Caco-2 (cell line): ENCODE measurements at regions not wholly inside any gene's neighbourhood (a gene's known extent, or its start where the extent isn't known, plus 50 kb on each side); places are given as distances from the start of the nearest gene placed in this dataset.

Experiments used
- BruUV-seq: library from RNA; stranded (reverse); fragments of 400-500 nt; replicated peaks from 2 replicates; lab custom pipeline; 2021; lab: Mats Ljungman, UMichigan
- CTCF ChIA-PET: fragments of 300-600 bp; sonication (Branson Sonifier 250); formaldehyde crosslinking; loops from one replicate; lab custom pipeline; 2022; ENCODE audit warnings: antibody characterized with exemption; lab: Charles Lee
- POLR2A ChIA-PET: fragments of 300-600 bp; sonication (Branson Sonifier 250); formaldehyde crosslinking; loops from one replicate; lab custom pipeline; 2022; ENCODE audit warnings: antibody characterized with exemption; lab: Charles Lee
- DNase-seq, 2 experiments: peaks; one replicate each; pipeline versions ENCODE4 v3.0.0 to v3.0.0-alpha.2; 2020 to 2022
- H3K27me3 ChIP-seq: replicated peaks from 2 replicates; pipeline ENCODE4 v1.6.0; 2011; ENCODE audit warnings: low read length; ENCODE audit not compliant: control insufficient read depth, insufficient read depth
- H3K36me3 ChIP-seq: 2 replicates; pipeline ENCODE4 v1.5.1; 2011; ENCODE audit warnings: low read length; ENCODE audit not compliant: control insufficient read depth, insufficient read depth
- H3K4me1 ChIP-seq: fragments of 250-450 bp; sonication (Bioruptor Pico); 2 replicates; pipeline ENCODE4 v1.5.1; 2020; ENCODE audit warnings: mild to moderate bottlenecking
- H3K4me3 ChIP-seq: 2 replicates; pipeline ENCODE4 v1.5.1; 2011; ENCODE audit warnings: low read depth, mild to moderate bottlenecking, control low read depth, low read length
- H3K9me3 ChIP-seq: fragments of 250-450 bp; sonication (Bioruptor Pico); 2 replicates; pipeline ENCODE4 v1.5.1; 2020; ENCODE audit warnings: mild to moderate bottlenecking, moderate library complexity
- H3K27ac Mint-ChIP-seq: one replicate; pipeline ENCODE4 v1.8.0; 2022; ENCODE audit warnings: mixed read lengths; ENCODE audit not compliant: unreplicated experiment
- H3K27me3 Mint-ChIP-seq: one replicate; pipeline ENCODE4 v1.8.0; 2022; ENCODE audit warnings: mixed read lengths; ENCODE audit not compliant: insufficient read depth, unreplicated experiment
- H3K36me3 Mint-ChIP-seq: one replicate; pipeline ENCODE4 v1.8.0; 2022; ENCODE audit warnings: mild to moderate bottlenecking, mixed read lengths; ENCODE audit not compliant: insufficient read depth, unreplicated experiment
- H3K4me1 Mint-ChIP-seq: one replicate; pipeline ENCODE4 v1.8.0; 2022; ENCODE audit warnings: low read depth, mixed read lengths; ENCODE audit not compliant: unreplicated experiment
- H3K4me3 Mint-ChIP-seq: one replicate; pipeline ENCODE4 v1.8.0; 2022; ENCODE audit warnings: mild to moderate bottlenecking, moderate library complexity, mixed read lengths; ENCODE audit not compliant: unreplicated experiment
- H3K9me3 Mint-ChIP-seq: one replicate; pipeline ENCODE4 v1.8.0; 2022; ENCODE audit warnings: mixed read lengths; ENCODE audit not compliant: unreplicated experiment
- CTCF ChIP-seq, 2 experiments: fragments of 200-600 bp in 1 of 2; IDR thresholded peaks; 1 replicate in 1 of 2; 2 replicates in 1 of 2; pipeline versions ENCODE4 v1.5.1 to v1.8.0; 2011 to 2022; ENCODE audit warnings: antibody characterized with exemption in 1 of 2, control low read depth in 1 of 2, inconsistent platforms in 1 of 2, low read depth in 1 of 2, low read length in 1 of 2, mild to moderate bottlenecking in 1 of 2, moderate library complexity in 1 of 2; ENCODE audit not compliant: insufficient read depth in 1 of 2, severe bottlenecking in 1 of 2, unreplicated experiment in 1 of 2
- intact Hi-C: fragments of 100-400 bp; cut with micrococcal nuclease; formaldehyde crosslinking; loops from one replicate; pipeline ENCODE4 v1.10.0; 2022; ENCODE audit not compliant: unreplicated experiment

DNA sequence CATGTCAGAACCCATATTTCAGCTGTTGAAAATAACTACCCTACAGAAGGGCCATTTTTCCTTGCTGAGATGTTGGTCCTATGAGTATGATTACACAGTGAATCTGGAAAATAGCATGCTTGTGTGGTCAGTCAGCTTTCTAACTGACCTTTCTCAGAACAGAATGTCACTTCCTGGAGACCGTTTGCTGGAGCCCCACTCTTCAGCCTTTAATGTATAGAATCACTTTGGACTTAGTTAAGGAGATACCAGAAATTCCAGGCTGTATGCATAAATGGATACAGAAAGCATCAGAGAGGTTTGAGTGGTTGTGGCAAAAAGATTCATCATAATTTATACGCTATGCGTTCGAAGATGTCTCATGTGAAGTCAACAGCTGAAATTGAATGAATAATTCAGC lies 488.1 kb downstream of the EBF1 start:
- no TSS peak for BruUV-seq
- Histone ChIP-seq H3K9me3 (no peaks in the 10 kb centered on the region), H3K27me3 (no peaks in the 10 kb centered on the region), H3K36me3 (no peaks in the 10 kb centered on the region), H3K4me1 (no peaks in the 10 kb centered on the region), H3K4me3 (no peak overlapping the region)
- H3K4me1 Mint-ChIP-seq: no peaks in the 10 kb centered on the region
- H3K36me3 Mint-ChIP-seq: no peaks in the 10 kb centered on the region
- DNase-seq: no peak
- intact Hi-C loops: no loop called here
- ChIA-PET CTCF (no interaction called here), POLR2A (no interaction called here)
- peaks cover 12% of the 10 kb centered on the region for H3K27me3 Mint-ChIP-seq
- no peak overlapping the region for H3K4me3 Mint-ChIP-seq
- no peak for TF ChIP-seq CTCF (IDR thresholded peaks at IDR 0.05; ENCODE audit: insufficient read depth in 1 of 2, low read depth in 1 of 2, low read length in 1 of 2, severe bottlenecking in 1 of 2, unreplicated experiment in 1 of 2)
- H3K27ac Mint-ChIP-seq: no peak overlapping the region
- no peaks in the 10 kb centered on the region for H3K9me3 Mint-ChIP-seq

DNA sequence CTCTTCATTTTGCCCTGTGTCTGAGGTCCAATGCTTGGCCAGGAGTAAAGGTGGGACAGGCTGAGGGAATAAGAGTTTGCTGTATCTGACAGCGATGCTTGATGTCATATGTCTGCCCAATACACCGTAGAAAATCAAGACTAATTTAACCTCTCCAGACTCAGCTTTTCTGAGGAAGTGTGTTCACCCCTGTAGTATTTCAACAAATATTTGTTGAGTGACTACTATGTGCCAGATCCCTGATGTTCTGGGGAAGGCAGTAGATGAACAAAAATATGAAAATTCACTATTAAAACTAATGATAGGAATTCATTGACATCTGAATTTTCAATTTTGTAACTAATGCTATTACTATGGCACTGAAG lies 489.7 kb downstream of the EBF1 start:
- no TSS peak for BruUV-seq
- no peak for TF ChIP-seq CTCF (IDR thresholded peaks at IDR 0.05; ENCODE audit: insufficient read depth in 1 of 2, low read depth in 1 of 2, low read length in 1 of 2, severe bottlenecking in 1 of 2, unreplicated experiment in 1 of 2)
- Histone ChIP-seq H3K4me1 (no peaks in the 10 kb centered on the region), H3K27me3 (no peaks in the 10 kb centered on the region), H3K4me3 (no peak overlapping the region), H3K9me3 (no peaks in the 10 kb centered on the region), H3K36me3 (no peaks in the 10 kb centered on the region)
- ChIA-PET POLR2A (no interaction called here), CTCF (no interaction called here)
- Mint-ChIP-seq H3K27ac (no peak overlapping the region), H3K36me3 (no peaks in the 10 kb centered on the region), H3K27me3 (peaks cover 13% of the 10 kb centered on the region), H3K4me1 (no peaks in the 10 kb centered on the region), H3K9me3 (no peaks in the 10 kb centered on the region), H3K4me3 (no peak overlapping the region)
- no peak for DNase-seq
- intact Hi-C loops: no loop called here

DNA sequence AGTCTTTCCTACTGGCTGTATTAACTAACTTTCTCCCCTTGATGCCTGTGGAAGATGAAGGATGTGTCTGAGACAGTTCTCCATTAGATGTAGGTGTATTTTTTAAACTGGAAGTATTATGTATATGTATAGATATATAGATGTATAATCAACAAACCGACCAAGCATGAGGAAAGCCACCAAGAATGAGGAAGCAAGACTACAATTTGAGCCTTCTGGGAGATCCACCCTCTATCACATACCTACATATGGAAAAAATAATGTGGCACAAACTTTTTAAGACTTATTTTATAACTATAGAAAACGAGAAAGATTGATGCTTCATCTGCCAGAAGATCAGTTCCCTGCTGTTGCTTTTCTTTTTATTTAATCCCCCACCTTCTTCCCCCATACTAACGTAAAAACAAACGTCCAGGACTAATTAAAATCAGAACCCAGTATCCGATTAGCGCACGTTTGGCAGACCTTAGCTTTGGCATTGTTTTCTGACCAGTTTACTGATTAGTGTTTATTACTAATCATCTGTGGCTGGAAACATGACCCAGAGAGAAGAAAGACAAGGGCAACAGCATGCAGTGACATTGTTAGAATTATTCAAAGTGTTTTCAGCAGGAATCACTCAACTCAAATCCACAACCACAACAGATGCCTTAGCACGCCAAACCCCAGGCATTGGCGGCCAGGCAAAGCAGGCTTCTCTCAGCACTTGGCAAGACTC lies 490.2 kb downstream of the EBF1 start:
- ChIA-PET POLR2A (no interaction called here), CTCF (no interaction called here)
- intact Hi-C loops: no loop called here
- no peaks in the 10 kb centered on the region for H3K4me1 Mint-ChIP-seq
- H3K4me1 ChIP-seq: no peaks in the 10 kb centered on the region
- H3K27me3 Mint-ChIP-seq: peaks cover 13% of the 10 kb centered on the region
- H3K4me3 ChIP-seq: no peak overlapping the region
- H3K9me3 Mint-ChIP-seq: no peaks in the 10 kb centered on the region
- H3K27me3 ChIP-seq: no peaks in the 10 kb centered on the region
- no peaks in the 10 kb centered on the region for H3K9me3 ChIP-seq
- BruUV-seq: no TSS peak
- no peaks in the 10 kb centered on the region for H3K36me3 Mint-ChIP-seq
- H3K27ac Mint-ChIP-seq: no peak overlapping the region
- DNase-seq: no peak
- TF ChIP-seq CTCF (IDR thresholded peaks at IDR 0.05; ENCODE audit: insufficient read depth in 1 of 2, low read depth in 1 of 2, low read length in 1 of 2, severe bottlenecking in 1 of 2, unreplicated experiment in 1 of 2): no peak
- no peaks in the 10 kb centered on the region for H3K36me3 ChIP-seq
- no peak overlapping the region for H3K4me3 Mint-ChIP-seq
